NCI-H774 (cell line): ENCODE measurements at regions not wholly inside any gene's neighbourhood (a gene's known extent, or its start where the extent isn't known, plus 50 kb on each side); places are given as distances from the start of the nearest gene placed in this dataset.
"Not testable (repeated sequence)": the region's sequence is repeated elsewhere in the genome, so short reads cannot be mapped to it uniquely, and the experiment has no call there.

Experiments
- DNase-seq: peaks from one replicate; lab custom pipeline; 2025; lab: John Stamatoyannopoulos, UW

DNA sequence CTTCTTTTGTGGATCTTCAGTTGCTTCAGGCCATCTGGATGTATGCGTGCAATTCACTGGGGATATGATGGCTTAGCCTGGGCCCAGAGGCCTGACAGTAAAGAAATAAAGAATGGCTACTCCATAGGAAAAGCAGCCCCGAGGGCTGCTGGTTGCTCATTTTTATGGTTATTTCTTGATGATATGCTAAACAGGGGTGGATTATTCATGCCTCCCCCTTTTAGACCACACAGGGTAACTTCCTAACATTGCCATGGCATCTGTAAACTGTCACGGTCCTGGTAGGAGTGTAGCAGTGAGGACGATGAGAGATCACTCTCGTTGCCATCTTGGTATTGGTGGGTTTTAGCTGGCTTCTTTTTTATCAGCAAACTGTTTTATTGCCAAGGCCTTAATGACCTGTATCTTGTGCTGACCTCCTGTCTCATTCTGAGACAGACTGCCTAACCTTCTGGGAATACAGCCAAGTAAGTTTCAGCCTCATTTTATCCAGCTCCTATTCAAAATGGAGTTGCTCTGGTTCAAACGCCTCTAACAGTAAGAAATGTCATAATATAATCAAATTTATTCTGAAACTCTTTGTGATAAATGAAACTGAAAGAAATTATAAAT lies 60.5 kb downstream of the DSEL start:
- no peak for DNase-seq

DNA sequence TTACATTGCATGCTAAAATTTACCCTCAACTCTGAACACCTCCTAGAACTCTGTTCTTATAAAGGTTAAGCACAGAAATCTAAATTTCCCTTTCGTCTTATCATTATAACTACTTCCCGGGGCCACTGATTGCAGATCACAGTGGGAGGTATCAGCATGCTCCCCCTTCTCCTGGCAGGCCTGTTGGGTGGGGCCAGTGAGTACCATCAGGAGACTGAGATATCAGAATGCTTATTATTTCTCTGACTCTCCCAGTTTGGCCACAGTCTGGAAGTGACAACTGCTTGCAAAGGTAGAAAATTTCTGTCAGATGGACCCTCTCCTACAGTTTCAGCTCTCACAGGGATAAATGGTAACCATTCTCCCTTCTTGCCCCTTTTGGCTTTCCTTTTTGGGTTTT lies 62.6 kb downstream of the DSEL start:
- DNase-seq, result no peak

DNA sequence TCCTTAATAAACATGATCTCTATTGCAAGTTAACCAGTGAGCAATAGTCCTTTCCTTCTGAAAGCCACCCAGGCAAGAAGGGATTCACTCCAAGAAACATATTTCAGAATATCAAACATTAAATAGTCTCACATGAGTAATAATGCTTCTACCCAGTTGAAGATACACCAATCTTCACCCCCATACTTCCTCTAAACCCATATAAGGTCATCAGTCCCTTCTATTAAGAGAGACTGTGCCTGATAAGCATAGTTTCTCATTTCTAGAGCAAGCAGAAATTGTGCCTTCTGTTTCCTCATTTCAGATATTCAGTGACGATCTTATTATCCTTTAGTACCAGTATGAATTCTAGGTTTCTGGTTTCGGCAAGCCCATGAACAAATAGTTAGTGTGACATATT lies 64.6 kb downstream of the DSEL start:
- DNase-seq, result no peak

DNA sequence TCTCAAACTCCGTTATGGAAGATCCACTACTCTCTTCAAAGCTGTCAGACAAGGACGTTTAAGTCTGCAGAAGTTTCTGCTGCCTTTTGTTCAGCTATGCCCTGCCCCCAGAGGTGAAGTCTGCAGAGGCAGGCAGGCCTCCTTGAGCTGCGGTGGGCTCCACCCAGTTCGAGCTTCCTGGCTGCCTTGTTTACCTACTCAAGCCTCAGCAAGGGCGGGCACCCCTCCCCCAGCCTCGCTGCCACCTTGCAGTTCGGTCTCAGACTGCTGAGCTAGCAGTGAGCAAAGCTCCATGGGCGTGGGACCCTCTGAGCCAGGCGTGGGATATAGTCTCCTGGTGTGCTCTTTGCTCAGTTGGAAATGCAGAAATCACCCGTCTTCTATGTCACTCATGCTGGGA lies 65.4 kb downstream of the DSEL start:
- not testable (repeated sequence) for DNase-seq

DNA sequence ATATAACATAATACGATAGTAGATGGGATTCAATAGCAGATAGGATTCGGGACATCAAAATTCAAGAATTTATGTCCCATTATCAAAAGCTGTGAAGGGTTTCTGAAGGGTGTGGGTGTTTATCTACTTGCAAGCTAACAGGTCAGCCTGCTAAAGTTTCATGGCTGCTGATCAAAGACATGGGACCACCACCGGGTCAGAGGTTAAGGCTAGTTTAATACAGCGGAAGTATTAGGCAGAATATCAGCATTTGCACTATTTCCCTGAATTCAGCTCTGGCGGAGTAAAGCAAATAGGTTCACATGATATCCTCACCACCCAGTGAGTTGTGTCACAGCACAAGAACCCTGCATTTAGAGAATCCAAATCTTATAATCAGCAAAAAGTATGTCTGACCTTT lies 82.5 kb downstream of the DSEL start:
- DNase-seq, result no peak

DNA sequence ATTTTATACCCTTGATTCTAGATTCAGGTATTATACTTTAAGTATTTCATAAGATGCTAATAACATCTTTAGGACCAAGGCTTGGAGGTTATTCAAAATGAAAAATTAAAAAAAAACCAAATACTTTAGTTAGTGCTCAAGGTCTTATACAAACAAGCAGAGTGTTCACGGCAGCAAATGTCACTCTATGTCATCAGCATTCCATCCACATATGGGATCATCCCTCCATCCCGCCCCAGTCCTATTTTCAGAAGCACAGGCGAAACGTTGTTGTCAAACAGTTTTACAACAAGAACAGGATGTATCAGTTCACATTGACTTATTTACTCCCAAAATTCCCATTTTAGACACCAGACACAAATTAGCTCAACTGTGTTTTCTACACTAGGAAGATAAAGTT lies 83.7 kb downstream of the DSEL start:
- DNase-seq, result no peak

DNA sequence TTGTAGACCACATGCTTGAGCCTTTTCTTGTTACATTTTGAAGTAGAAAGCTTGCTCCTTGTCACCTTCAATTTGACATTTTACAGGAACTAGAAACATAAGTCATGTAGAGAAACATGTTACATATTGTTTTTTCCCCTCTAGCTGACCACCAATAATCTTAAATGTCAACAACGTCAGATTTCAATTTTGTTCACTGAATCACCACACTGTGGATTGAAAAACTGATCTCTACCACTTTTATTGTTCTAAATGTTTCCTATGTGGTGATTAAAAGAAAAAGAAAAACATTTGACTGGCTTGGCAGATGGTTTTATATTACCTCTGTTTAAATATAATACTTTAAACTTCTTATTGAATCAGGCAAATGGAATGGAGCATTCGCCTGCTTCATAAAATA lies 87.7 kb downstream of the DSEL start:
- no peak for DNase-seq

DNA sequence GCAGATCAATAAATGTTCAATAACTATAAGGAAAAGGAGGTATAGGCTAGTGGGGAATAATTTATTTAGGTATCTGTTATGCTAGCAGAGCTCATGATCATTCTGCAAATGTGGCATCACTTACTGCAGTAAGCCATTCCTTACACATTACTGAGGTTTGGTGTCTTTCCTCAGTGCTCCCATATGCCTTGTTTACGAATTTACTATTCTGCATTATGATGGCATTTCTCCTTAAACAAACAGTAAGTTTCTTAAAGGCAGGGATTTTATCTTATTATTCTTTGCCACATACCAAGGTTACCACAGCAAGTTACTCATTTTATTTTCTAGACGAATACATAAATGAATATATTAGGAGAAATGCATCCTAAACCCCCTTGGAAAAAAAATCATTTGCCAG lies 88.4 kb downstream of the DSEL start:
- no peak for DNase-seq

DNA sequence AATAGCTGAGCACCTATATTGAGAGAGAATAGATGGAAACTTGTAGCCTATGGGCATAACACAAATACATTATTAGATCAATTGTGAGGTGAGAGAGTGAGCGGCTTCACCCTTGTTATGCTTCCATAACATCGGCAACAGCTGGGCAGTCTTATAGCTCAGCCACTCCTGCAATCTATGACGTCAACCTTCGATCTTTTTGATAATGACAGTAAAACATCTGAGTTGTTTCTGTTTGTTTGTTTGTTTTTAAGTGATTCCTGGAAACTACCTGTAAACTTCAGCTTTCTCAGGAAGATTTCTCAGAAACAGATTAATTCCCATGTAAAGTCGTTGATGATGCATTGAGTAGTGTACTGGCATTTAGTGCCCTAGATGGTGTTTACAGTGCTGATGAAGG lies 90.0 kb downstream of the DSEL start:
- DNase-seq, result no peak

DNA sequence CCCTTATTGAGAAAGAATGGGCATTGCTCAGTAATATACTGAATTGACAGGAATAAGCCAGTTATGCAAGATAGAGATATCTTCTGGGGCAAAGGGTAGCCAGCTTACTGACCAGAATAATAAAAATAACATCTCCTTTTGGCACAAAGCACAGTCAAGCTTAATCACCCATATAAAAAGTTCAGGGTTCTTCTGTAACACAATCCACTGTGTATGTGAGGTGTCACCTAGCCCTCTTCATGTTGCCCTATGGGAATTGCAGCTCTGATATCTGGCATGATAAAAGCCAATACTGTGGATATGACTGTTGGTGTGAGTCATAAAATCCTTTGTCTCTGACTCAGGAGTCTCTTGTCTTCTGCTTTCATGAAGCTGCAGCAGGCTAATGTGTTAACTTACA lies 90.8 kb downstream of the DSEL start:
- DNase-seq, result no peak

DNA sequence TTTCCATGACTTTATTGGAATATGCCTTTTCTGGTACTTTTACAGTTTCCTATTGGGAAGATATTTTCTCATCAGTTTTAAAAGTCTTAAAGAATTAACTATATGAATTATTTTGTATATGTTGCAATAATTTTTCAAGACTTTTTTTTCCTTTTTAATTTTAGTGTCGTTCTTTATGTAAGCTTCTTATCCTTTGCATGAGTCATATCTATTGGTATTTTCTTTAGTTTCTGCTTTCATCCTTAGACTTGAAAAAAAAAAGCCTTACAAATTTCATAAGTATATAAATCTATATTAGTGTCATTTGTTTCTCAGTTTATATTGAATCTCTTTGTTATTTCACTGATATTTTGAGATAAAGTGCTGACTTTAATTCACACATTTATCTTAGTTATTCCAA lies 94.9 kb downstream of the DSEL start:
- DNase-seq, result no peak

DNA sequence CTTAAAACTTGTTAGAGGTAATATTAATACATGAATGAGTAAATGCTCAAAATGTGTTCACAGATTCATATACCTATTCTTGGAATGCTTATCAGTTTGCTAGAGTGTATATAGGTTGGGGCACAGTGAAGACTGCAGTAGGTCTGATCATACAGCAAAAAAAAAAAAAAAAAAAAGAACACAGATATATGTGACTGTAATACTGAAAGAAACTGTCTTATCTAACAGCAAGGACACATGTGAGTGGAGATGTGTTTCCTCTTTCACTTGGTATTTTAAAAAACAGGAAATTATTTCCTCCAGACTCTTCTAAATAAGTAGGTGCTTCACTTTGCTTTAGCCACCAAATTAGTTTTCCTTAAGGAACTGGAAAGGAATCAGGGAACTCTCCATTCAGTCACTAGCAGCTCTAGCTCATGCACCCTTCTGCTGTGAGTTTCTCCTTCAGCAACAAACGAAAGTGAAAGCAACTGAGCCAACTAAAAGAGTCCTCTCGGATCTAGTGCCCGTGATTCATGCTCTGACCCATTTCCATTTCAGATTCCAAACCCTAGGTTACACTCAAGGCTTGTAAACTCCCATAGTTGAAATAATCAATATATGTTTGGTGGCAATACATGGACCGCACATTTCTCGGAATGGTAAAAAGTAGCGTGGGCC lies 98.5 kb downstream of the DSEL start:
- DNase-seq, result no peak

DNA sequence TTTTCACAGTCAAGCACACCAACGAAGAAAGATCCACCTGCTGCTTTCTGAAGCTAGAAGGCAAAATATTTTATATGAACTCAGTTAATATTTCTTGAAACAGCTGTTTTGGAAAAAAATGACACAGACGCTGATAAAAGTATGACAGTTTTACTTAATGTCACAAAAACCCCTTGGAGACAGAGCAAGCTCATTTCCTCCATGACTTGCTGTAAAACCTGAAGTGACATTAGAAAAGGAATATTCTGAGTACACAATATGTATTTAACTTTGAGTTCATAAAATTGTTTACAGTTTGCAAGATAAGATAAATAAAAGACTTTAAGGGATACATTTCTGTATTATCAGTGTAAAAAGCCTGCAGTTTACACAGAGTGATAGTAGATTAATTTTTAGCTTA lies 105.4 kb downstream of the DSEL start:
- no peak for DNase-seq

DNA sequence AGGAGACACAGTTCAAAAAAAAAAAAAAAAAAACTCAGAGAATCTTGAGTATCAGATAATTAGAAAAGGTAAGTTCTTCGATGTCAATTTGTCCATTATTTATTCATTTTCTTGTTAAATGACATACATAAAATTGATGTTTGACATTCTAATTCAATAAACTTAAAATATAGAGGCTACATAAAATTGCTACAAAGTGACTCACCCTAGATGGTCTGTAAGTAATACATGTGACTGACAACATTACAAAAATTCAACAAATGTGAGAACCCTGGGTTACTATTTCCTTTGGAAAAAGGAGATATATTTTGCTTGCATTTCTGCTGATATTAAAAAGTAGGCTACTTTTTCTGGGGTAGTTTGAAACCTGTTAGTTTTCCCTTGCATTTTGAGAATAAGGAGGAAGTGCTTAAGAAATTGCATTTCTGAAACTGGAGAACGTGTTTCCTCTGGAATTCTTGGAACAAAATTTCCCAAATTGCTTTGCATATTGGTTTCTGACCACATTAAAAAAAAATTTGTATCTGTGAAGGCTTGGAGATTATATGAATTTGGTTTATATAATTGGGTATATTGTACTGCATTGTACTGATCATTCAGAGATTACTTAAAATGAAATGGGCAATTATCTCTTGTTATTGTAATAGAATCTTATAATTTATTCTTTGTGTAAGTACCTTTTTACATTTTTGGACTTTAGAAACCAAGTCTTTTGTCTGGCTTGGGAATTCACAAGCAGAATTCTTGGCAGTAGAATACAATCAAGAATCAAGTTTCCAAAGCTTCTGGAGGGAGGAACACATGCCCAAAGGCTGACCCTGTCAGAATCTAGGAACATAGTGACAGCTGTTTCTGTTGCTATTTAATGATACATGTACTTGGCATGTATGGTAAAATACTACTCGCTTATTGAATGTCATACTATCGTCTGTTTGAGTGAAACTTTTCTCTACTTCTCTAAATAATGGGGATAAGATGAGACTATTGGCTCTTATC lies 106.1 kb downstream of the DSEL start:
- DNase-seq, result no peak

DNA sequence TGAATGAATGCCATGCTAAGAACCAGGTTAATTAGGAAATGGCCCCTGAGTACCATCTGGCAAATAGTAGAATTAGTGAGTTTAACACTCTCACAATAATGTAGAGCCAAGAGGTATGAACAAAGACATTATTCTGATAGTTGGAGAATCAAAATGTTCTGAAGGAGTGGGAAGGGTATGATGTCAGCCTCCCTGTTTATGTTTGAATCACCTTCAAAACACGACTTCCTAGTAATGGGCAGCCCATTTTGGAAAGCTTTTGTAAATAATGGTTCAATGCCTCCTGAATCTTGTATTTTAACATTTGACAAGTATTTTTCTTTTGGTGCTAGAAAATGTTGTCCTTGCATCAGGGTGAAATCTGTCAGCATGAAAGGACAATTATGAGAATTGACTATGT lies 108.3 kb downstream of the DSEL start:
- DNase-seq, result no peak

DNA sequence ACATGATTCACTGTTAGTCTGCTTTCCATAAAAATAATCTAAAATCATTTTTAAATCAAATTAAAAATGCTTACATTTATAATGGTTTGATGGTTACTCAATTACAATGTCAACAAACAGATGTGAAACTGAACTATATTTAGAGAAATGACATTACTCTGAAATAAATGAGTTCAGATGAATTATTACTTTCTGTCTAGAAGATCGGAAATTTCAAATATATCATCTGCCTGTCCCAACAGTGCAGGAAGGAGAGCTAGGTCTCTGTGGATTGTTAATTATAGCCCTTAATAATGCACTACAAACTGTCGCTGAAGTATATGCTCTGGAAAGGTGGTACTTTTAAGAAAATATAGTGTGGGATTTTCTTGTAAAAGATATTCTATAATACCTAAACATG lies 109.8 kb downstream of the DSEL start:
- DNase-seq, result no peak

DNA sequence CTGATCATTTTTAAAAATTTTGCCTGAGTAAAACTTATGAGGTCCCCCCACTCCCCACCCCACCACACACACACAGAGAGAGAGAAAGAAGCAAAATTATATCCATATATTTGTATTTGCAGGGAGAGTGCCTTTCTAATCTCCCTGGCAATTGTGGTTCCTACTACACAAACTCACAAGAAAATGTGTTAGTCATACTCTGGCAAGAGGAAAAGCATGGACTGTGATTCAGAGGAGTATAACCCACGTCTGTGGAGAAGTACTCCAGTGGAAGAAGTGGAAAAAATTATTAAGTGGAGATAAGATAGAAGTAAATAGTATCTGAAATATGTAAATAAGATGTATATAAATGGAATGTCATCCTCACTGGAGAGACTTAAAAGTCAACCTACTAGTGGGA lies 114.0 kb downstream of the DSEL start:
- DNase-seq, result no peak

DNA sequence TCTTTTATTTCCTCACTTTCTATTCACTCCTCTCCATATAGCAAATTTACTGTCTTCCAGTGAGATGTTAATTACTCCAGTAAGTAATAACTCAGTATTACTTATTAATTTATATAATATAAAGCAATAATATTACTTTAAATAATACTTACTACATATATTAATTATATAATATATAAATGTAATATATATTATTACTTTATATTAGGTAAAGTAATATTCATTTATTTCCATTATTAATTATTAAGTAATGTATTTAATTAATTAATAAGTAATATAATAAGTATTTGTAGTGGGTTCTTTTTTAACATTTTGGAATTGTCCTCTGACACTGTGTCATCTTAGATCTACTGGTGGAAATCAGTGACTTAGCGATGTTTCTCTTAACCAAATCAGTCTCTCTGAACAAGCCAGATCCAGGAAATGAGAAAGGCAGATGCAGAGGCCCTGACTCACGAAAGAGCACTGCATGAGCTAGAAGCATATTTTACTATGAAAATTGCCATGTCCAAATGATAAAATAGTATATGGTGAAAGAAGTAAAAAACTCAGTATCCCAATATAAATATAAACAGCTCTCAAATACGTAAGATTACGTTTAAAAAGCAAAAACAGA lies 115.9 kb downstream of the DSEL start:
- no peak for DNase-seq

DNA sequence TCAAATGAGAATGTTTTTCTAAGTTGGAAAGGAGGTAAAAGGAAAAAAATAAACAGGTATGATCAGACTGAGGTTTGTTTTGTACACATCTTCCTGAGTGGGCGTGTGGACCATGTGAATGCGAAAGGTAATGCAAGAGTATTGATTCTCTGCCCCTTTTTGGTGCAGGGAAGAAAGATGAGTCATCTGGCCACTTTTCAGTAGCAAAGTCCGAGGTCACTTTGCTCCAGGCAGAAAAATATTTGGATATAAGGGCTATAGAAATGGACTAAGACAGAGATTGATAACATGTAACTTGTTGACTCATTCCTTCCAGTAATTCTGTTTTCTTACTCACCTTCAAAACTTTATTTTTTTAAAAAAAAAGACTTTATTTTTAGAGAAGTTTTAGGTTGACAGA lies 130.5 kb downstream of the DSEL start:
- no peak for DNase-seq

DNA sequence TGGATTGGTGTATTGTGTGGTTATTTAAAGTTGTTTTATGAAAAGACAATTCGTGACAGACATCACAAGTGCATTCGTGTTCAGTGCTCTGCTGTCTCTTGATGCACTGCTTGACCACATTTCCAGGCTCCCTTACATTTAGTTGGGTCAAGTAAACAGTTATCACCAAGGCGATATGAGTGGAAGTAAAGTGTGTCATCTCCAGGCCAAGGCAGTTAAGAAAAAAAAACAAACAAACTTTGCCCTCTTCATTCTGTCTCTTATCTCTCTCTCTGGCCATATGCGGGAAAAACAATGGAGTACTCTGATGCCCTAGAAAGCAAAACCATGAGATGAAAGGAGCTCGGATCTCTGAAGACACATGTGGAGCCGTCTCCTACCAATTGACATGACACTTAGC lies 131.1 kb downstream of the DSEL start:
- DNase-seq, result no peak

DNA sequence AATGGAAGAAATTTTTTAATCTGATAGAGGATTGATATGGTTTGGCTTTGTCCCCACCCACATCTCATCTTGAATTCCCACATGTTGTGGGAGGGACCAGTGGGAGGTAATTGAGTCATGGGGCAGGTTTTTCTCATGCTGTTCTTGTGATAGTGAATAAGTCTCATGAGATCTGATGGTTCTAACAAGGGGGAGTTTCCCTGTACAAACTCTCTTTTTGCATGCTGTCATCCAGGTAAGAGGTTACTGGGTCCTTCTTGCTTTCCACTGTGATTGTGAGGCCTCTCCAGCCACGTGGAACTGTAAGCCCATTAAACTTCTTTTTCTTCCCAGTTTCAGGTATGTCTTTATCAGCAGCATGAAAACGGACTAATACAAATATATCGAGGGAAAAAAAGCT lies 132.5 kb downstream of the DSEL start:
- DNase-seq, result not testable (repeated sequence)

DNA sequence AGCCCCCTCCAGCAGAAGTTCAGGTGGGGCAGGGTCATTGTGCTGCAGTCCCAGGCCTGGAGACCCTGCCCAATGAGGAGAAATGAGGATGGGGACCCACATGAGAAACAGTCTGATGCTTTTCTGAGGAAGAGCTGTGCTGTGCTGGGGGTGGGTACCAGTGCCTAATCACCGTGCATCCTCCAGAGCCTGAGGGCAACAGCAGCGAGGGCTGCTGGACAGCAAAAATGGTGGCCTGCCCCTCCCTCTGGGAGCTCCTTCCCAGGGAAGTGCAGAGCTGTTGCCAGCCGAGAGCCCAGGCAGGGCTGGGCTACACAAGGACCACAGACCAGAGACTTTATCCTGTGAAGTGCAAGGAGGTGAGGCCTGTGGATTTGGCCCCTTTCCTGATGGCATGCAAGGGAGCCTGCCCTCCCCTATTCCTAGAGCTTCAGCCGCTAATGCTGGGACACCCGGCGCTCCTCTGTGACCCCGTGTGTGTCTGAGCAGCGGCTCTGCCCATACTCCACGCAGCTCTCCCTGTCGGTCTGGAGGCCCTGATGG lies 134.8 kb downstream of the DSEL start:
- DNase-seq, result no peak
